Mesendoderm (in vitro differentiated cells): ENCODE measurements at regions not wholly inside any gene's neighbourhood (a gene's known extent, or its start where the extent isn't known, plus 50 kb on each side); places are given as distances from the start of the nearest gene placed in this dataset.
A peak's percentile ranks its signal among the peaks of the same experiment; 100 is the strongest.

Source experiments
- DNase-seq: peaks from one replicate; pipeline ENCODE4 v3.0.0; 2013
- H2AK5ac ChIP-seq: 2 replicates; pipeline ENCODE4 v1.6.1; 2013; ENCODE audit warnings: low read length, inconsistent platforms
- H2BK120ac ChIP-seq: 2 replicates; pipeline ENCODE4 v1.6.1; 2013; ENCODE audit warnings: low read depth, mild to moderate bottlenecking, low read length, moderate library complexity, mixed read lengths
- H2BK15ac ChIP-seq: replicated peaks from 2 replicates; pipeline ENCODE4 v1.6.1; 2013; ENCODE audit warnings: low read depth, mild to moderate bottlenecking, moderate library complexity
- H2BK5ac ChIP-seq: 2 replicates; pipeline ENCODE4 v1.6.1; 2013; ENCODE audit warnings: low read length, inconsistent platforms
- H3K18ac ChIP-seq: 2 replicates; pipeline ENCODE4 v1.6.1; 2013; ENCODE audit warnings: mild to moderate bottlenecking, low read length, mixed read lengths
- H3K23ac ChIP-seq: one replicate; pipeline ENCODE4 v1.6.1; 2013; ENCODE audit warnings: low read length
- H3K27ac ChIP-seq: 2 replicates; pipeline ENCODE4 v1.5.1; 2013; ENCODE audit warnings: low read depth, mild to moderate bottlenecking, inconsistent platforms, low read length, moderate library complexity
- H3K27me3 ChIP-seq: 2 replicates; pipeline ENCODE4 v1.6.1; 2013; ENCODE audit warnings: low read length, control low read depth, mild to moderate bottlenecking, inconsistent platforms; ENCODE audit not compliant: insufficient read depth, poor library complexity
- H3K36me3 ChIP-seq: 2 replicates; pipeline ENCODE4 v1.6.1; 2013; ENCODE audit warnings: low read length, inconsistent platforms; ENCODE audit not compliant: control insufficient read depth, insufficient read depth
- H3K4ac ChIP-seq: one replicate; pipeline ENCODE4 v1.6.1; 2013; ENCODE audit warnings: low read depth, mild to moderate bottlenecking, low read length, moderate library complexity
- H3K4me1 ChIP-seq: 2 replicates; pipeline ENCODE4 v1.6.1; 2013; ENCODE audit warnings: low read depth, low read length, inconsistent platforms; ENCODE audit not compliant: control insufficient read depth
- H3K4me2 ChIP-seq: 2 replicates; pipeline ENCODE4 v1.6.1; 2013; ENCODE audit warnings: low read length
- H3K4me3 ChIP-seq: 2 replicates; pipeline ENCODE4 v1.5.1; 2013; ENCODE audit warnings: mild to moderate bottlenecking, low read length
- H3K56ac ChIP-seq: one replicate; pipeline ENCODE4 v1.6.1; 2013; ENCODE audit warnings: low read length
- H3K79me1 ChIP-seq: 2 replicates; pipeline ENCODE4 v1.6.1; 2013; ENCODE audit warnings: low read length, inconsistent platforms
- H3K79me2 ChIP-seq: 2 replicates; pipeline ENCODE4 v1.6.1; 2013; ENCODE audit warnings: mild to moderate bottlenecking, low read length; ENCODE audit not compliant: control insufficient read depth, insufficient read depth
- H3K9ac ChIP-seq: 2 replicates; pipeline ENCODE4 v1.6.1; 2013; ENCODE audit warnings: low read length, inconsistent platforms
- H4K5ac ChIP-seq: one replicate; pipeline ENCODE4 v1.6.1; 2013; ENCODE audit warnings: low read length
- H4K8ac ChIP-seq: one replicate; pipeline ENCODE4 v1.6.1; 2013; ENCODE audit warnings: low read depth, mild to moderate bottlenecking, control low read depth, low read length, moderate library complexity
- WGBS: extraction: QIAGEN DNeasy Blood & Tissue Kit; methylation state at CpG from one replicate; pipeline ENCODE4 v1.1.7; 2013; ENCODE audit warnings: low lambda C conversion rate, missing lambda C conversion rate; ENCODE audit not compliant: insufficient coverage; ENCODE audit errors: extremely low coverage; 5-methylcytosine and 5-hydroxymethylcytosine counted together

- Histone ChIP-seq H3K4ac (no peak overlapping the region), H3K27me3 (no peaks in the 10 kb centered on the region), H3K27ac (no peak overlapping the region), H3K4me3 (no peak overlapping the region), H2BK120ac (no peak overlapping the region), H2AK5ac (no peak overlapping the region), H3K56ac (no peak overlapping the region), H3K4me2 (no peak overlapping the region), H2BK5ac (no peak overlapping the region), H4K8ac (no peak overlapping the region), H3K18ac (no peak overlapping the region), H3K4me1 (no peaks in the 10 kb centered on the region), H3K79me2 (no peaks in the 10 kb centered on the region), H3K23ac (no peak overlapping the region), H2BK15ac (peak overlapping the region; percentile 92), H3K79me1 (no peaks in the 10 kb centered on the region), H3K36me3 (no peaks in the 10 kb centered on the region), H3K9ac (no peak overlapping the region), H4K5ac (no peak overlapping the region)
- no peak for DNase-seq
- WGBS = no CpG with 5 or more reads among the region's 2 CpGs
Observed at GRCh38 chr13:86937316-86937715, 733.9 kb upstream of the SLITRK5 start.

GRCh38 chr13:86945584-86945983 is 725.6 kb upstream of the SLITRK5 start:
- Histone ChIP-seq H2BK120ac (no peak overlapping the region), H3K36me3 (no peaks in the 10 kb centered on the region), H3K4me1 (no peaks in the 10 kb centered on the region), H2BK15ac (peak overlapping the region; percentile 36), H2BK5ac (no peak overlapping the region), H3K9ac (no peak overlapping the region), H4K5ac (no peak overlapping the region), H2AK5ac (no peak overlapping the region), H3K18ac (no peak overlapping the region), H3K23ac (no peak overlapping the region), H3K27ac (no peak overlapping the region), H3K4ac (no peak overlapping the region), H3K4me3 (no peak overlapping the region), H3K56ac (no peak overlapping the region), H4K8ac (no peak overlapping the region), H3K4me2 (no peak overlapping the region), H3K27me3 (no peaks in the 10 kb centered on the region), H3K79me2 (no peaks in the 10 kb centered on the region), H3K79me1 (no peaks in the 10 kb centered on the region)
- no peak for DNase-seq
- WGBS = no CpG with 5 or more reads among the region's 2 CpGs

- H3K4me2 ChIP-seq = no peak overlapping the region
- no peak overlapping the region for H2BK5ac ChIP-seq
- H3K4me3 ChIP-seq = no peak overlapping the region
- H4K8ac ChIP-seq = no peak overlapping the region
- H3K79me2 ChIP-seq = no peaks in the 10 kb centered on the region
- no peak overlapping the region for H4K5ac ChIP-seq
- no peak overlapping the region for H3K27ac ChIP-seq
- H3K79me1 ChIP-seq = no peaks in the 10 kb centered on the region
- peak overlapping the region; percentile 43 for H3K4ac ChIP-seq
- H3K4me1 ChIP-seq = no peaks in the 10 kb centered on the region
- H3K27me3 ChIP-seq = no peaks in the 10 kb centered on the region
- H3K18ac ChIP-seq = peak overlapping the region; percentile 44
- H3K9ac ChIP-seq = no peak overlapping the region
- H2BK120ac ChIP-seq = peak overlapping the region; percentile 15
- no peaks in the 10 kb centered on the region for H3K36me3 ChIP-seq
- no peak overlapping the region for H2BK15ac ChIP-seq
- no peak overlapping the region for H3K23ac ChIP-seq
- no CpG with 5 or more reads among the region's 2 CpGs for WGBS
- peak overlapping the region; percentile 86 for H2AK5ac ChIP-seq
- DNase-seq = peak; percentile 60
- H3K56ac ChIP-seq = no peak overlapping the region
Observed at GRCh38 chr13:86946734-86947133, 724.4 kb upstream of the SLITRK5 start.

GRCh38 chr13:86954341-86954740 is 716.8 kb upstream of the SLITRK5 start:
- Histone ChIP-seq H3K4me3 (no peak overlapping the region), H4K8ac (no peak overlapping the region), H3K27ac (no peak overlapping the region), H3K79me2 (no peaks in the 10 kb centered on the region), H3K4me2 (no peak overlapping the region), H3K36me3 (no peaks in the 10 kb centered on the region), H3K23ac (no peak overlapping the region), H4K5ac (no peak overlapping the region), H3K56ac (no peak overlapping the region), H2AK5ac (no peak overlapping the region), H3K4me1 (no peaks in the 10 kb centered on the region), H2BK5ac (no peak overlapping the region), H3K4ac (no peak overlapping the region), H3K9ac (no peak overlapping the region), H3K79me1 (no peaks in the 10 kb centered on the region), H3K27me3 (no peaks in the 10 kb centered on the region), H2BK120ac (no peak overlapping the region), H3K18ac (no peak overlapping the region), H2BK15ac (no peak overlapping the region)
- DNase-seq = no peak
- WGBS = no CpG with 5 or more reads among the region's 1 CpG

GRCh38 chr13:86960876-86961275 is 710.3 kb upstream of the SLITRK5 start:
- H3K79me2 ChIP-seq = no peaks in the 10 kb centered on the region
- H2AK5ac ChIP-seq = no peak overlapping the region
- no peaks in the 10 kb centered on the region for H3K36me3 ChIP-seq
- H3K27ac ChIP-seq = no peak overlapping the region
- H3K23ac ChIP-seq = no peak overlapping the region
- no peaks in the 10 kb centered on the region for H3K79me1 ChIP-seq
- H3K9ac ChIP-seq = no peak overlapping the region
- no peak overlapping the region for H2BK15ac ChIP-seq
- H3K4me3 ChIP-seq = no peak overlapping the region
- H2BK120ac ChIP-seq = no peak overlapping the region
- no peak overlapping the region for H3K56ac ChIP-seq
- H3K27me3 ChIP-seq = no peaks in the 10 kb centered on the region
- H4K8ac ChIP-seq = no peak overlapping the region
- DNase-seq = no peak
- no peak overlapping the region for H3K18ac ChIP-seq
- H4K5ac ChIP-seq = no peak overlapping the region
- no peaks in the 10 kb centered on the region for H3K4me1 ChIP-seq
- H3K4me2 ChIP-seq = no peak overlapping the region
- no peak overlapping the region for H3K4ac ChIP-seq
- H2BK5ac ChIP-seq = no peak overlapping the region

- Histone ChIP-seq H3K18ac (peak overlapping the region; percentile 2), H3K4me3 (no peak overlapping the region), H3K9ac (no peak overlapping the region), H2BK15ac (no peak overlapping the region), H3K27me3 (no peaks in the 10 kb centered on the region), H3K79me2 (no peaks in the 10 kb centered on the region), H2BK120ac (no peak overlapping the region), H2BK5ac (peak overlapping the region; percentile 5), H4K5ac (no peak overlapping the region), H3K56ac (peak overlapping the region; percentile 22), H3K4ac (no peak overlapping the region), H4K8ac (no peak overlapping the region), H3K23ac (no peak overlapping the region), H3K27ac (no peak overlapping the region), H2AK5ac (no peak overlapping the region), H3K4me1 (peaks cover 2% of the 10 kb centered on the region), H3K4me2 (no peak overlapping the region), H3K36me3 (no peaks in the 10 kb centered on the region), H3K79me1 (no peaks in the 10 kb centered on the region)
- WGBS = no CpG with 5 or more reads among the region's 7 CpGs
- no peak for DNase-seq
Observed at GRCh38 chr13:86974251-86974994, 696.7 kb upstream of the SLITRK5 start.
